RPMI7951 (cell line): ENCODE measurements at regions not wholly inside any gene's neighbourhood (a gene's known extent, or its start where the extent isn't known, plus 50 kb on each side); places are given as distances from the start of the nearest gene placed in this dataset.

Source experiments
- DNase-seq: peaks from one replicate; pipeline ENCODE4 v3.0.0-alpha.2; 2012; ENCODE audit warnings: low read depth

- peak; percentile 19 for DNase-seq
These were observed 79.7 kb upstream of the GNG2 start for GRCh38 chr14:51780741-51781140.

DNA sequence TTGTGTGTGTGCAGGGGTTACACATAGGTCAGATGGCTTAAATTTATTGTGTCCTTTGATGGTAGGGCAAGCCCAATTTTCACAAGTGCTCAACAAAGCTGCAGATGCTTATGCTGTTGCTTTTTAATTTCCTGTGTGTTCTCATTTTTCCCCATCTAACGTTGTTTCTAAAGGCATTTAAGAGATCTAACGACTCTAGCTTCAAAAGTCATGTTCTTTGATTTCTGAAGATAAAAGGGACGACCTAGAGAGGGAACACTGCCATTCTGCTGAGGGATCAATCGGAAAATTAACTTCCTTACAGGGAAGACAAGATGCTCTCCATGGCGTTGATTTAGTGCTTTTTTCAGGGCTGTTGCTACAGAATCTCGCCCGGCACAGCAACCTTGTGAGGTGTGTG is 79.0 kb upstream of the GNG2 start:
- no peak for DNase-seq

GRCh38 chr14:51782435-51782834 is 78.0 kb upstream of the GNG2 start:
- no peak for DNase-seq

DNA sequence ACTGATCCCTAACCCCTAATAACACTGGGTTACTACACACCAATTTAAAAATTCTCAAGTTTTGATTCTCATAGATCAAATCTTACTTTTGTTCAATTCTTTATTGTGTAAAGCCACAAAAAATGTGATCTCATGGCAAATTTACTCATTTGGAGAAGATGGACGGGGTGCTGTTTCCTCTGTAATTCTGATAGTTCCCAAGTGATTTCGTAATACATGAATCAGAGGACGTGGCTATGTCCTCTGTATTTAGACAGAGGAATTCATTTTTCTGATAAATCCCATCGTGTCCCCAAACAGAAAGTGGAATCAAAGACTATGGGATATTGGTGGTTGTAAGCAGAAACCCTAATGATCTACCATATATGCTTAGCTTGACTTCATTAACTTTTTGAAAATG is 76.6 kb upstream of the GNG2 start:
- DNase-seq: peak; percentile 46

- no peak for DNase-seq
These were observed 75.9 kb upstream of the GNG2 start for GRCh38 chr14:51784466-51784865.

DNA sequence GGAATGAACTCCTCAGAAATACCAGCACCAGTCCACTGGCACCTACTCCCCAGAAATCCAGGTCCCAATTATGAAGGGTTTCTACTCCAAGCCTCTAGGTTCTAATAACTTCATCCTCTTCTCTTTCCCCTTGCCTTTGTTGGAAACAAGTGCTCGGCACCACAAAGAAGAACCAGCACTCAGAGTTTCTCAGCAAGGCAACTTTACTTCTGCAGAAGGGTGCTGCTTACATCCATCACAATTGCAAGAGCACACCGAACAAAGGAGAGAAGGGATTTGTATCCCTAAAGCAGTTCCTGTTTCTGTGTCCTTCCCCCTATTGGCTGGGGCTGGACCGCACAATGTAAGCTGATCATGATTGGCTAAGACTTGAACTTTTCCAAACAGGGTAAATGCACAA is 74.2 kb upstream of the GNG2 start:
- DNase-seq: no peak

- no peak for DNase-seq
These were observed 73.1 kb upstream of the GNG2 start for GRCh38 chr14:51787352-51787751.

- no peak for DNase-seq
These were observed 71.3 kb upstream of the GNG2 start for GRCh38 chr14:51789114-51789513.

DNA sequence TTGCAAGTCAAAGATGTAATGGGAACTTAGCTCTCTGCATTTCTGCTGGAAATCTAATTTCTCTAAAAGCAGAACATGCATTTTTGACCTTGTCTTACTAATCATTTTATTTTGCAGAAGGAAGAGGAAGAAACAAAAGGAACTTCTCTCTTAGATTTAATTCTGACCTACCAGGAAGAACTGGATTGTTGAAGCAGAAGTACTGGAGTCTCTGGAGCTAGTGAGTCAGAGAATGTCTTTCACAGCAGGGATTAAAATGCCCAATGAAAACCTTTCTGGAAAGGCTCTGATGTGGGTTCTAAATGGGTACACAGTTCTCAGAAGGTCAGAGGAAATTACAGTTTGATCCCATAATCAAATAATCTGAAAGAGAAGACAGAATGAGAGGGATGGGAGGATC is 70.8 kb upstream of the GNG2 start:
- no peak for DNase-seq

GRCh38 chr14:51792809-51793208 is 67.6 kb upstream of the GNG2 start:
- DNase-seq: peak; percentile 11

DNA sequence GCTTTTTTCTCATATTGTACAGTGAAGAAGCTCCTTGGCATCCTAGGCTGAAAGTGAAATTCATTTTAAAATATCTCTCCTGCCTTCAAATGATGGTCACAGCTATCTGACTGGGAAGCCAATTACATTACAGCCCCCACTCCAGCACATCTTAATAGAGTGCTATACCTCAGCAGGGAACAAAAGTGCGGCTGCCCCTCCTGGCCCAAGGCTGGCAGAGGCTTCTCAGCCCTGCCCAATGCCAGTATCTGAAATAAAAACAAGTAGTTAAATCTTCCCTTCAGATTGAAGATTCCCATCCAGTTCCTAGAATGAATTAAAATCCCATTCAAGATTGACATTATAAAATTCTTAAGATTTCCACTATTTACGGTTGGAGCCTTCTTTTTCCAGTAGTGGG is 54.9 kb upstream of the GNG2 start:
- DNase-seq: no peak

DNA sequence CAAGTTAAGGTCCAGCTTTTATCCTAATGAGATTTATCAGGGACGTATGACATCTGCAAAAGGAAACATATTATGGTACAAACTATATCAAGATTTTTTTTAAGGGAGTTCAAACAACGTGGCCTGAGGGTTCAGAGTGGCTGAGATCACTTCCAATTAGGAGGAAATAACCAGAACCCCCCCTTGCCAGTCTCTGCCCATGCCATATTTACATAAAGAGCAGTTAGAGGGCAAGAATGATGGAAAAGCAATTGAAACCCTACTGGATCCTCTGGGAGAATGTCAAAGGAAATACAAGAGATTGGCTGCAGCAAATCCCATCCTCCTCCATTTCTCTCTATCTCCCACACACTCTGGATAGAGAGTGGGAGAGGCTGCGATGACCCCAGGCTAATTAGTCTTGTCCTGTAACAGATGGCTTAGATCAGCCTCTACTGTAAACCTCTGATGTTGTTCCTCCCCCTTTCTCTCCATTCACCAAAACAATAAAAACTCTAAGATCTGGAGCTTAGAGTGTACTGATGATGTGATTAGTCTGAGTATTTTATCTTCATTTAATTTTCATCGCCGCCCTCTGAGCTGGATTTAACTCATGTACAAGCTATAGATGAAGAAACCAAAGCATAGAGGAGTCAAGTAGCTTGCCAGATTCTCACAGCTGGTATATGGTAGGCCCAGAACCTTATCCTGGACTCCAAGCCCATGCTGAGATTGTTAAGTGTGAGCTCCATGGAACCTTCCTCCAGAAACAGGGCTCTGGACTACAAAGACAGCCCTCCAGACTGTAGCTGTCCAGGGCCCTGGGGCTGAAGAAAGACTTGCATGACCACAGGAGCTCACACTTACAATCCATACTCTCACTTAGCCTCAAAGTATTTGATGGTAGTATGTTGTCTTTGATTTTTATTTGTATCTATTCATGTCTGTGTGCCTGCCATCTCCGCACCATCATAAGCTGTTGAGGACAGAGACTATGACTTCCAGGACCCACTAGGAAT is 54.1 kb upstream of the GNG2 start:
- DNase-seq: peak; percentile 66

GRCh38 chr14:51807356-51807755 is 53.1 kb upstream of the GNG2 start:
- no peak for DNase-seq
